ENCODE measurements at regions not wholly inside any gene's neighbourhood (a gene's known extent, or its start where the extent isn't known, plus 50 kb on each side); places are given as distances from the start of the nearest gene placed in this dataset.

GRCh38 chr10:132477398-132478340 is 59.9 kb upstream of the INPP5A start:
- Mint-ChIP-seq H3K36me3 (no peaks in the 10 kb centered on the region), H3K27me3 (ENCODE audit: insufficient read depth, low read depth) (peaks cover 4% of the 10 kb centered on the region), H3K9me3 (peaks cover 10% of the 10 kb centered on the region), H3K4me1 (peaks cover 23% of the 10 kb centered on the region), H3K27ac (no peak overlapping the region), H3K4me3 (no peak overlapping the region)
- Histone ChIP-seq H3F3A (ENCODE audit: low read depth) (no peaks in the 10 kb centered on the region), H3K4me1 (peaks cover 13% of the 10 kb centered on the region), H3K27me3 (peaks cover 10% of the 10 kb centered on the region), H3K27ac (no peak overlapping the region), H3K4me2 (peak overlapping the region; percentile 60), H3K79me2 (ENCODE audit: low read depth) (no peaks in the 10 kb centered on the region), H3K36me3 (no peaks in the 10 kb centered on the region), H3K4me3 (no peak overlapping the region), H4K20me1 (ENCODE audit: low read depth) (no peaks in the 10 kb centered on the region), H2AFZ (replicated peaks) (peak overlapping the region; percentile 47), H3K9ac (no peak overlapping the region), H3K9me3 (ENCODE audit: low read depth) (no peaks in the 10 kb centered on the region)
- DNase-seq (ENCODE audit: low spot score), result peak; percentile 78
- no peak for TF ChIP-seq CTCF (IDR thresholded peaks at IDR 0.05)
- TF ChIP-seq EZH2 (IDR thresholded peaks at IDR 0.05), result no peak
- TF ChIP-seq EZH2phosphoT487 (IDR thresholded peaks at IDR 0.05), result no peak

- no peak for DNase-seq (ENCODE audit: low spot score)
- Histone ChIP-seq H3K9ac (no peak overlapping the region), H4K20me1 (ENCODE audit: low read depth) (no peaks in the 10 kb centered on the region)
Measured at GRCh38 chr10:132478341-132479023, 59.1 kb upstream of the INPP5A start.

GRCh38 chr10:132479024-132479602 is 58.5 kb upstream of the INPP5A start:
- Histone ChIP-seq H3K9me3 (ENCODE audit: low read depth) (no peaks in the 10 kb centered on the region), H3K4me3 (no peak overlapping the region), H2AFZ (replicated peaks) (no peak overlapping the region), H3K4me2 (no peak overlapping the region), H4K20me1 (ENCODE audit: low read depth) (no peaks in the 10 kb centered on the region), H3K4me1 (peaks cover 13% of the 10 kb centered on the region), H3K9ac (no peak overlapping the region), H3K36me3 (no peaks in the 10 kb centered on the region), H3K79me2 (ENCODE audit: low read depth) (no peaks in the 10 kb centered on the region), H3F3A (ENCODE audit: low read depth) (no peaks in the 10 kb centered on the region), H3K27me3 (peaks cover 10% of the 10 kb centered on the region), H3K27ac (no peak overlapping the region)
- TF ChIP-seq EZH2 (IDR thresholded peaks at IDR 0.05), result no peak
- peaks cover 8% of the 10 kb centered on the region for H3K9me3 Mint-ChIP-seq
- peak overlapping the region; percentile 46 for H3K27ac Mint-ChIP-seq
- no peak overlapping the region for H3K4me3 Mint-ChIP-seq
- no peaks in the 10 kb centered on the region for H3K36me3 Mint-ChIP-seq
- no peak for DNase-seq (ENCODE audit: low spot score)
- peaks cover 23% of the 10 kb centered on the region for H3K4me1 Mint-ChIP-seq
- no peaks in the 10 kb centered on the region for H3K27me3 Mint-ChIP-seq (ENCODE audit: insufficient read depth, low read depth)

More at GRCh38 chr10:132478341-132479023, 59.1 kb upstream of the INPP5A start:
- peaks cover 23% of the 10 kb centered on the region for H3K4me1 Mint-ChIP-seq
- TF ChIP-seq EZH2 (IDR thresholded peaks at IDR 0.05) (no peak), CTCF (IDR thresholded peaks at IDR 0.05) (no peak), EZH2phosphoT487 (IDR thresholded peaks at IDR 0.05) (no peak)
- H3K27ac Mint-ChIP-seq, result no peak overlapping the region
- Histone ChIP-seq H3K36me3 (no peaks in the 10 kb centered on the region), H3K27me3 (peaks cover 10% of the 10 kb centered on the region), H3F3A (ENCODE audit: low read depth) (no peaks in the 10 kb centered on the region), H3K4me3 (no peak overlapping the region), H3K79me2 (ENCODE audit: low read depth) (no peaks in the 10 kb centered on the region), H3K9me3 (ENCODE audit: low read depth) (no peaks in the 10 kb centered on the region), H3K4me1 (peaks cover 13% of the 10 kb centered on the region), H3K27ac (no peak overlapping the region), H3K4me2 (no peak overlapping the region), H2AFZ (replicated peaks) (no peak overlapping the region)
- peaks cover 8% of the 10 kb centered on the region for H3K9me3 Mint-ChIP-seq
- H3K4me3 Mint-ChIP-seq, result no peak overlapping the region
- H3K27me3 Mint-ChIP-seq (ENCODE audit: insufficient read depth, low read depth), result peaks cover under 1% of the 10 kb centered on the region
- H3K36me3 Mint-ChIP-seq, result no peaks in the 10 kb centered on the region
